Omental fat pad (tissue), 3 donors: ENCODE measurements at regions not wholly inside any gene's neighbourhood (a gene's known extent, or its start where the extent isn't known, plus 50 kb on each side); places are given as distances from the start of the nearest gene placed in this dataset.

Experiments used
- ATAC-seq: fragments of 150-250 bp; one replicate; pipeline ENCODE4 v1.9.1; 2016; ENCODE audit warnings: mild to moderate bottlenecking, moderate library complexity; ENCODE audit not compliant: low FRiP score
- DNase-seq: peaks from one replicate; pipeline ENCODE4 v3.0.0-alpha.2; 2019; ENCODE audit warnings: low spot score
- CTCF ChIP-seq, 3 donors: fragments of 450-650 bp; IDR thresholded peaks; one replicate each; pipeline ENCODE4 v1.5.1; 2016 to 2017; ENCODE audit warnings: antibody characterized with exemption in 3 of 3, mild to moderate bottlenecking in 3 of 3, moderate library complexity in 2 of 3

- DNase-seq: no peak
- ATAC-seq: no peak
- TF ChIP-seq CTCF (IDR thresholded peaks at IDR 0.05): no peak
These were observed 84.5 kb upstream of the RTL1 start for GRCh38 chr14:100988011-100988410.

- no peak for DNase-seq
- no peak for ATAC-seq
- TF ChIP-seq CTCF (IDR thresholded peaks at IDR 0.05): no peak
These were observed 84.9 kb upstream of the RTL1 start for GRCh38 chr14:100988411-100988900.

- DNase-seq (no peak), ATAC-seq (no peak)
- no peak for TF ChIP-seq CTCF (IDR thresholded peaks at IDR 0.05)
These were observed 85.4 kb upstream of the RTL1 start for GRCh38 chr14:100988956-100989355.

GRCh38 chr14:100989924-100990323 is 86.4 kb upstream of the RTL1 start:
- TF ChIP-seq CTCF (IDR thresholded peaks at IDR 0.05): no peak
- ATAC-seq: no peak
- no peak for DNase-seq

GRCh38 chr14:100994082-100994481 is 90.6 kb upstream of the RTL1 start:
- no peak for TF ChIP-seq CTCF (IDR thresholded peaks at IDR 0.05)
- DNase-seq (no peak), ATAC-seq (no peak)

GRCh38 chr14:100994756-100995330 is 91.3 kb upstream of the RTL1 start:
- no peak for TF ChIP-seq CTCF (IDR thresholded peaks at IDR 0.05)
- DNase-seq (no peak), ATAC-seq (no peak)

- ATAC-seq (no peak), DNase-seq (no peak)
- no peak for TF ChIP-seq CTCF (IDR thresholded peaks at IDR 0.05)
These were observed 97.3 kb upstream of the RTL1 start for GRCh38 chr14:101000711-101001250.
